ENCODE measurements at regions not wholly inside any gene's neighbourhood (a gene's known extent, or its start where the extent isn't known, plus 50 kb on each side); places are given as distances from the start of the nearest gene placed in this dataset.
"Not testable (repeated sequence)": the region's sequence is repeated elsewhere in the genome, so short reads cannot be mapped to it uniquely, and the experiment has no call there.

- not testable (repeated sequence) for DNase-seq (ENCODE audit: low read depth)
Observed at GRCh38 chr20:17891131-17891530, 77.5 kb downstream of the SNX5 start.

- no peak for DNase-seq (ENCODE audit: low read depth)
Observed at GRCh38 chr20:17890330-17890729, 78.3 kb downstream of the SNX5 start.

GRCh38 chr20:17889226-17889625 is 79.4 kb downstream of the SNX5 start:
- DNase-seq (ENCODE audit: low read depth) = no peak

DNA sequence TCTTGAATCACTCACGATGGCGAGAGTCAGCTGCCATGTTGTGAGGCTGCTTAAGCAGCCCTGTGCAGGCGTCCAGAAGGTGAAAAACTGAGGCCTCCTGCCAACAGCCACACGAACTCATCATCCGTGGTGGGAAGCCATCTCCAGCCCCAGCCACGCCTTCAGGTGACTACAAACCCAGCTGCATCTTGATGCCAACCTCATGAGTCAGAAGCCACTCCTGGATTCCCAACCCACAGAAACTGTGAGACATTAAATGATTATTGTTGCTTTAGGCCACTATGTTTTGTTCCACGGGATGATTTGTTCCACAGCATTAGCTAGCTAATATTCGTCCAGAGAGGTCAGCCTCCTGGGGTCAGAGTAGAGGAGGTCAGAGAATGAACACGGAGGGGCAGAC is 80.5 kb downstream of the SNX5 start:
- DNase-seq (ENCODE audit: low read depth) = no peak

- no peak for DNase-seq (ENCODE audit: low read depth)
Observed at GRCh38 chr20:17887331-17888030, 81.1 kb downstream of the SNX5 start.

GRCh38 chr20:17885544-17885943 is 83.0 kb downstream of the SNX5 start:
- DNase-seq (ENCODE audit: low read depth) = no peak

- DNase-seq (ENCODE audit: low read depth) = no peak
Observed at GRCh38 chr20:17885076-17885475, 83.5 kb downstream of the SNX5 start.

DNA sequence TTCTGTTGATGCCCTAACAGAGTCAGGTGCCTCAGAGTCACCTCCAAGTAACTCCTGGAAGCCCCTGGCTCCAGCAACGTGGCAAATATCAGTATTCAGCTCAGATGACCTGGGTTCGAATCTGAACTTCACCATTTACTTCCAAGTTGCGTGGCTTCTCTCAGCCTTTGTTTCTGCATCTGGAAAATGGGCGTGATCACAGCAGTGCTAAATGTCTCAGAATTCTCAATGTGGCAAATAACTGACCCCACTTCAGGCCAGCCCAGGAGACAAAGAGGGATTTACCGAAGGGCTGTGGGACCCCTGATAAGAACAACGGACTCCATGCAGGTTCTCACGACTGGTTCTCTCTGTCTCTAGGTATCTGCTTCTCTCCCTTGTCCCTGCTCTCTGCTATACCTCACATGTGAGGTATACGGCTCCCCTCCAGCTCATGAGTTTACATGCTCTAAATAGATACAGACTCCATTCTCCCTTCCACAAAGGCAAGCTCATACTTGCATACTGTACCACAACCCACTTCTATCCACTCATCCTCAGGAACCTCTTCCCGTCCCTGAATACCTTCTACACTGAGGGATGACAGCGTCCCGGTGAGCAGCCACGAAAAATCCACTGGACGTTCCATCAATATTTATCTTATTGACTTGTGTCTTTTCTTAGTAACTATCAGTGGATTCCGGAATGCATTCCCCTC is 84.1 kb downstream of the SNX5 start:
- DNase-seq (ENCODE audit: low read depth) = no peak

DNA sequence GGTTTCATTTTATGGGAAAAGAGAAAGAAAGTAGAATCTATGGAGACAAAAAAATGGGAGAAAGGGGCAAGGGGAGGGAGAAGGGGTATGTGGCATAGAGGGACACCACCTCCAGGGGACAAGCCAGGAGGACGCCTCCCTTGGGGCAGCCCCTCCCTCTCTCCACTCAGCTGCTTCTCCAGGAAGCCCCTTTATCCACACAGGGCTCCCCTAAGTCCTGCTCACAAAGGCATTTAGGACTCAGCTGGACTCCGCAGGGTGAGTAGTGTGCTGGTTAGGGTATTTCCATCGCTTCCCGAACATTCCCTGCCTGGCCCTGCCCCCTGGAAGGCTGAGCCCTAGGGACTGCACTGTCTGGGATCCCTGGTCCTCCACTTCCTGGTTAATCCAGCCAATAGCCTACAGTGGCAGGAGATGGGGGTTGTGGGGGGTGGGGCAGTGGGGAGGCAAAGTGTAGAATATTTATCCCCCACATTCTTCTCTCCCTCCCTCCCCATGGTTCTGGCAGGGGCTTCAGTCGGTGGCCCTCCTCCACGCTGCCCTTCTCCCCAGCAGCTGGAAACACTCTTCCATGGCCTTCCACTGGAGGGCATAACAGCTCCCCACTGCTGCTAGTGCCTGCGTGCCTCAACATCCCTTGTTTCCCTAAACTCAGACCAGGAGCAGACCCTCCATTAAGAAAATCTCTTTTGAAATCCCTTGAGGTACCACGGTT is 84.8 kb downstream of the SNX5 start:
- no peak for DNase-seq (ENCODE audit: low read depth)

DNA sequence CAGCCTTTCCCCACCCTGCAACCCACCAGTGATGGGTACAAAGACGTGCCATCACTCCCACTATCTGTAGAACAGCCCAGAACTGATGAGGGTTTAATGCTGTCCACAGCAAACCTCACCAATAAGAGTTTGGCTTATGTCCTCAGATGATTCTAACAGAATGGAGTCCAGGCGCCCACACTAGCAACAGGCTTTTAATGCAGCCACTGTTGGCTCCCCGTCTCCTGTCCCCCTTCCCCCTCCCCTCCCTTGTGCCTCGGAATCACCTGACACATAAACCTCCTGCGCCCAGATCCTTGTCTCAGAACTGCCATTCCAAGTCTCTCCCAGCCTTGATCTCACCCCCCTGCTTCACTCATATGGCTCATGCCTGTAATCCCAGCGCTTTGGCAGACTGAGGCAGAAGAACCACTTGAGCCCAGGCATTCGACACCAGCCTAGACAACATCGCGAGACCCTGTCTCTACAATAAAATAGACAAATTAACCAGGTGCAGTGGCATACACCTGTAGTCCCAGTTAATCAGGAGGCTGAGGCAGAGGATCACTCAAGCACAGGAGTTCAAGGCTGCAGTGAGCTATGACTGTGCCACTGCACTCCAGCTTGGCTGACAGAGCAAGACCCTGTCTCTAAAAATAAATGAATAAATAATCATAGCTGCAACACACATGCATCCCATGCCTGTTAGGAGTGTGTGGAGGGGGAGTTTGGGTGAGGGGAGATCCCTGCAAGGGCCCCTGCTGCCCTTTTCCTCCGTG is 85.6 kb downstream of the SNX5 start:
- DNase-seq (ENCODE audit: low read depth) = no peak

GRCh38 chr20:17882065-17882833 is 86.3 kb downstream of the SNX5 start:
- no peak for DNase-seq (ENCODE audit: low read depth)

GRCh38 chr20:17881741-17882064 is 86.9 kb downstream of the SNX5 start:
- DNase-seq (ENCODE audit: low read depth) = no peak

GRCh38 chr20:17878912-17879602 is 89.5 kb downstream of the SNX5 start:
- DNase-seq (ENCODE audit: low read depth) = no peak

DNA sequence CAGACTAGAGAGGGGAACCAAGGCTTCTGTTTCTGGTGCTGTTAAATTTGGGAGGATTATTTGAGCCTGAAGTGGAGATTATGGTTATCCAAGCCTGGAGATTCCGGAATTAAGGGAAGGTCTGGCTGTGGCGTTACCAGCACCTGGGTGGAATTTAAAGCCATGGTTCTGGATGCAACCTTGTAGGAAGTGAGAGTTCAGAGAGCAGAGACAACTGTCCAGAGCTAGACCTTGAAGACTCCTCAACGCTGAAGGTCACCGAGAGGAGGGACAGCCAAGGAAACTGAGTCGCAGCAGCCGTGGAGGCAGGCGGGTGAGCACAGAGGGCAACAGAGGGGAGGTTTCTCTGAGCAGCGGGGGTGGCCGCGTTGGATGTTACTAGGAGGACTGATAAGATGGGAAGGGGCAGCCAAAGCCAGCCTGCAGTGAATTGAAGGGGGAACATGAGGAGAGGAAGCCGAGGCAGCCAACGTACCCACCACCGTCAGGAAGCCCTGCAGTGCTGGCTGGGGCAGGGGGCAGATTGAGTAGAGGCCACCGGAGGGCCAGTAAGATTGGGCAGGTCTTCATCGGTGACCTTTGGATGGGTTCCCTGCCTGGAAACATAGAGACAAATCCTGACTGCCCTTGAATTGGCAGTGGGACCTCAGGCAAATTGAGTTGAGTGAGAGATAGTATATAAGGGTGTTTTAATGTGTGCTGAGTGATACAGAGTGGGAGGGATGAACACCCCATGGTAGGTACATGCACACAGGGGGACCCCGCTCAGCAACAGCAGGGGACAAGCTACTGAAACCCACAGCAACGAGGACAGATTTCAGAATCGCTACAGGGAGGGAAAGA is 90.3 kb downstream of the SNX5 start:
- DNase-seq (ENCODE audit: low read depth) = no peak

GRCh38 chr20:17875981-17876385 is 92.6 kb downstream of the SNX5 start:
- DNase-seq (ENCODE audit: low read depth) = no peak

DNA sequence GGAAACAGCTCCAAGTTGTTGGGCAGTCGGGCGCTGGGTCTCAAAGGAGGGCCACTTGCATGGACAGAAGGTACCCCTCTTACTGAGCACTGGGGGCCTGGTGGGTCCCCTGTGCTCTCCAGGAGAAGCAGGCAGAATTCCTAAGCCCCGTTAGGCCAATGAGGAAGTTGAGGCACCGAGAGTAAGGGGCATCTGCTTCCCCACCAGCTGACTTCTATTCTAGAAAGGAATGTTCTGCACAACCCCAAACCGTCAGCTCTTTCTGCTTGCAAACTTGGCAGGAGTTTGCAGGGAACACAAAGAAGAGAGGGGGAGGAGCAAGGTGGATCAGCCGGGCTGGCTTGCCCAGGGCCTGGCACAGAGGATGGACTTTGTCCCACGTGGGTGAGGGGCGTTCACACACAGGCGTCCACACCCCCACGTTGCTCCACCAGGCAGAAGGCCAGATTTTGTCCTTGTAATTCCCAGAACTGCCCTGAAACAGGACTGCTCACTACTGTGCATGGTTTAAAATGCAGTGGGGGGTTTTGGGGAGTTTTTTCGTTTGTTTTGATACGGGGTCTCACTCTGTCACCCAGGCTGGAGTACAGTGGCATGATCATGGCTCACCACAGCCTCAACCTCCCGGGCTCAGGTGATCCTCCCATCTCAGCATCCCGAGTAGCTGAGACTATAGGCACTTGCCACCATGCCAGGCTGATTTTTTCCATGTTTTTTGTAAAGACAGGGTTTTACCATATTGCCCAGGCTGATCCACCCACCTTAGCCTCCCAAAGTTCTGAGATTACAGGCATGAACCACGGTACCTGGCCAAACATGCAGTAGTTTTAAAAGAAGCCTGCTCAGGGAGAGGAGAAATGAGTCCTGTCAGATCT is 93.3 kb downstream of the SNX5 start:
- no peak for DNase-seq (ENCODE audit: low read depth)

DNA sequence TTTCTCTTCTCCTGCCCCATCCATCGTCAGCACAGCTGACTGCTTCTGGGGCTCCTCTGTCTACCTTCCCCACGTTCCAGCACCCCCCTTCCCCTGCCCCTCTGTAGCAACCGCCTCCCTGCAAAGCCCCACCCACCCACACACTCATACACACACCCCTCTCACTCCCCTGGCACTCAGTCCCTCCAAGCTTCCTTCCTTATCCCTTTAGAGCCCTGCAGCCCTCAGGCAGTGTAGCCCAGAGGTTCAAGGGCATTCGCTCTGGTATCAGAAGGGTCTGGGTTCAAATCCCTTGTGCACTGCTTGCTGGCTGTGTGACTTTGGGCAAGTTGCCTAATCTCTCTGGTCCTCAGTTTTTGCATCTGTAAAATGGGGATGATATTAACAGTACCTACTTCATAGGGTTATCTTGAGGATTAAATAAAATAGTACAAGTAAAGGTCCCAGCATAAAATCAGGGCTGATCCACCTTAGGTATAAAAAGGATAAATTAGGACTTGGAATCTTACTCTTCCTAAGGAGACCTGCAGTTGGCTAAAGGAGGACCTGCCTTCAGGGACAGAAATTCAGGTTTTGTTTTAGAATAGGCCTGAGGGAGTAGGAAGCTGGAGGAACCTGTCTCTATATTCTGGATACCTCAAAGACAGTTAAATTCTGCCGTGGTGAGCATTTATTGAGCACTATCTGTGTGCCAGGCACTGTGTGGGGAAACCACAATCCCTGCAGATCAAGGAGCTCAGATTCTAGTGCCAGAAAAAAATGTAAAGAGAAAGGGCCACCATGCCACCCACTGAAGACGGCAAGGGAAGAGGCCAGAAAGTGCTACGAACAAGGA is 94.1 kb downstream of the SNX5 start:
- DNase-seq (ENCODE audit: low read depth) = no peak

Measured in GM04504 (cell line).